Inflammatory macrophage treated with lipopolysaccharide for 4 hours (primary cell): ENCODE measurements at regions not wholly inside any gene's neighbourhood (a gene's known extent, or its start where the extent isn't known, plus 50 kb on each side); places are given as distances from the start of the nearest gene placed in this dataset.
A peak's percentile ranks its signal among the peaks of the same experiment; 100 is the strongest.
"Not testable (repeated sequence)": the region's sequence is repeated elsewhere in the genome, so short reads cannot be mapped to it uniquely, and the experiment has no call there.

Source experiments
- DNase-seq: peaks from one replicate; pipeline ENCODE4 v3.0.0-alpha.2; 2020

DNA sequence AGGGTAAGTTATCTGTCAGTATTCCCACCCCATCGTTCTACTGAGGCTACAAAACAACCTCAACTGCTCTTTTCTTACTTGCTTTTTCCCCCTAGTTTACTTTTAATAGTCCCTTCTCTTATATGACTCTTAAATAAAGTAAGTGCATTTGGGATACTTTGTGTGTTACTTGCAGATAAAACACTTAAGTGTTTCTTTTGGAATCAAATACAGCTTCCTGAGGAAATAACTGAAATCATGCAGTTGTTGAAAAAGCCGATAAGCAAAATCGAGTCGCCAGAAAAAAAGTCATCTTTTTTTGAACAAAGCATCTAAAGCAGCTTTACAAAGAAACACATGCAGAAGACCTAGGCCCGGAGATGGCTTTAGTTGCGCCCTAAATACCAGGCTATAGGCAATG lies 53.5 kb upstream of the EPB41L4A start:
- no peak for DNase-seq

DNA sequence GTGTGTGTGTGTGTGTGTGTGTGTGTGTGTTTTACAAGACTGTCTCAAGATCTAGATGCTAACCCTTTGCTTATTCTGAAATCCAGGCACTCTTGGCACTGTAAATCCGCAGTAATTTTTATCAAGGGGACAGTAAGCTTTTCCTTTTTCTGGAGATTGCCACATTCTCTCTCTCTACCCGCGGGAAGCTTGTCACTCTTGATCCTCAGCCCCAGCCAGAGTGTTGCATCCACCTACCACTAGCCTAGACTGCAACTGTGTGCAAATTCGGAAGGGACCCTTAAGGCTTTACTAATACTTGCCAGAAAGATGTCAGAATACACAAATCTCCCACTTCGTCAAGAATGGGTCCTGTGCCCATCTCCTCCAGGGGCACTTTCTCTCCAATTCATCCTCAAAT lies 54.9 kb upstream of the EPB41L4A start:
- DNase-seq, result no peak

DNA sequence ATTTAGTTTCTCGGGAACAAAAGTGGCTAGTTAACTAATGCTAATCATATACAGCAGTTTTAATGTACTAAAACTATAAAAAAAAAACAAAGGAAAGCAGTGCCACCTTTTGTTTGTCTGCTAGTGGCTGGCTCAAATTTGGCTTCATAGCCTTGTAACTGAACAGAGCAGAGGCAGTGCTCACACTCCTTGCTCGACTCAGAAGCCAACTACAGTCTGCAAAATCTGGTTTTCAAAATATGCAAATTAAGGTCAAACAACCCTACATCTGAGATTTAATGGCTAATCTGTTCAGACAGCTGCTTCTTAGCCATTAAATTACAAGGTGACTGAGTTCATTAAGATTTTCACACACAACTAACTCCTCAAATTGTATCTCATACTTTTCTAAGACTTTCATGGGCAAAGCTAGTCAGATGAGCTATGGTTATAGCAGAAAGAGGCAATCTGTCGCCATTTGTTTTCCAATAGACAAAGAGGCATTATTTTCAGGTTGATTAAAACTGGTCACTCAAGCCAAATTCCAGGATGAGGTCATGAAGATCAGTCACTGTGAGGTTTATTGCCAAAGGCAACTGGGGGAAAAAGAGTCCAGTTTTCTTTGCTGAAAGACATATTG lies 56.8 kb upstream of the EPB41L4A start:
- DNase-seq, result no peak

DNA sequence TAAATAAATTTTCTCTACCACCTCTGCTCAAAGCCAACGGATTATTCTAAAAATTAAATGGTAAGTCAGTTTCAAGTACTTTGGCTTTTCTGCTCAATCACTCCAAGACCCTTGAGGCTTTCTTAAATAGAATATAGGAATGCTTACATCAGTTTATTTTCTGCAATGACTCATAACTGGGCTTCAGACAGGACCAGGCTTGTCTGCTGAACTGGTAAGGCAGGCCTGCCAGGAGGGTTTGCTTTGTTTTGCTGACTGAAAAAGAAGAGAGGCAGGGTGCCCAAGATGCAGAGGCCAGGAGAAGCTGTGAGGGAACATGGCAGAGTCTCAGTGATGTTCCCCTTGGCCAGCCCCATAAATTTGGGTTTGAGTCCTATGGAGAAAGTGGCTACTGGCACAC lies 60.3 kb upstream of the EPB41L4A start:
- DNase-seq, result no peak

DNA sequence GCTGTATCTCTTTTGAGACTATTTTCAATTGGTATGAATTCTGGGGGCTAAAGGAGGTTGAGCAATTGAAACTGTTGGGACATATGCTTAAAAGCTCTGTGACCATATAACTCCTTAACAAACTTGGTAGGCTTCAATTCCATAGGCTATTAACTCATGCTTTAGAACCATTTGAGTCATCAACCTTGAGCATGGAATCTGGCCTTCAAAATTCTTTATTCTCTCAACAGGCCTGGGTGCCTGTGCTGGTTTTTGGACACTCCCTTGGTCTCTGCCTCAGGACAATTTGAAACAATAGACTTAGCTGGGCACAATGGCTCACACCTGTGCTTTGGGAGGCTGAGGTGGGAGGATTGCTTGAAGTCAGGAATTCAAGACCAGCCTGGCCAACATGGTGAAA lies 61.4 kb upstream of the EPB41L4A start:
- no peak for DNase-seq

DNA sequence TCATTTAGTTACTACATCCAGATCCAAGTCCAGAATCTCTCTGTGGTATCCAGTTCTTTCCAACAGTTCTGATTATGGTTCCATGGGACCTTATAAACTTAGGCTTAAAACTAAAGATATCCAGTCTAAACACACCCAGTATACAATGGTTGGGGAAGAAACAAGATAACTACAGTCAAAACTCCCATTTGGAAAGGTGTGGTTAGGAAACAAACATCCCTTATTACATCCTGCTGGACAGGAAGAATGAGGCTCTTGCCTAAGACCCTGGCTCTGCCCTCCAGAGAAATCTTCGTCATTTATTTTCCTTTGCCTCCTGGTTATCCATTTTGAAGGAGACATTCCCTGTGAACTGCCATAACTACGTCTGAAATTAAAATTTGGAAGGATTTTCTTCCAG lies 64.6 kb upstream of the EPB41L4A start:
- no peak for DNase-seq

DNA sequence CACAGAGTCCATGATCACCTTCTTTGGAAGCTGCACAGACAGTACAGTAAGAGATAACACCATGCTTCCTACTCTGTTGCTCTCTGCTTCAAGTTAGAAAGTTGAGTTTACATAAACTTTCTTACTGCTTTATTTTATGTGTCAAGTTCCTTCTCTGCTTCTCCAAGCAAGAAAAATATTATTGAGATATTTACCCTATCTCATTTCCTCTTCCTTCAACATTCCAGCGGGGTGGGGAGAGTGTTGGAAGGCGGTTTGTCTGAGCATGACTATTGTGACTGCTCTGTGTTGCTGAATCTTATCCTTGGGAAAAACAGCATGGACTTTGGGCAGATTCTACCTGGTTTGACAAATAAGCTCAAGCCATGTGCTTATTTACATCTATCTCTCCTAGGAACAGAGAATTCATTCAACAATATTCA lies 66.9 kb upstream of the EPB41L4A start:
- no peak for DNase-seq

DNA sequence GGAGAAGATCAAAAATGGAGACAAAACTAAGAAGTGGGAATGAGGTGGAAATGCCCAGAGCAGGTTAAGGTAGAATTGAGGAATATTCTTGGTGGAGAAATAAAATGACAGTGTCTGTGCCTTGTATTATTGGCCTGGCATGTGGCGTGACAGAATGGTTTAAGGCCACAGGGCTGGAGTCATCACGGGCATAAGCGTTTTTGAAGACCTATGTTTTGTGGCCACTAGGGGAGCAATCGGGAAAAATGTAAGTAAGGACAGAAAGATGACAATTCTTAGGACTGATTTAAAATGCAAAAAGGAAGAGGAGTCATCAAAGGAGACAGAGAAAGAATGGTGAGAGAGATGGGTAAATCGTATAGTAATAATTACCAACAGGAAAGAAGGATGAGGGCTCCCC lies 72.2 kb upstream of the EPB41L4A start:
- no peak for DNase-seq

DNA sequence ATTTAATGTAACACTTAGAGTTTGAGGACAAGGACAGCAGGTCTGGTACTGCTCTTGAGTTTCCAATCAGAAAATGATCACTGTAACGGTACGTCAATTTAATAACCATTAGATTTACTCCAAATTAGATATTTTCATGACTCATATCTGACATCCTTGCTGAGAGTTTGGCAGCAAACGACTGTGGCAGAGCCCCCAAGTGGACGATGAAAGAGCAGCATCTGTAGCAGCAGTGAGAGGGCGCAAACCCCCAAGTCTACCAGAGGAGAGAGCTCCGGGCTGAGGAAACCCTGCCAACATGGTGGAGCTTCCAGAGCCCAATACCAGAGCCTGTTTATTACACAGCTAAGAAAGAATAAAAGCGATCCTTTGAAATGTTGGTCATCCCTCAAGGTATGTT lies 73.2 kb upstream of the EPB41L4A start:
- peak; percentile 34 for DNase-seq

DNA sequence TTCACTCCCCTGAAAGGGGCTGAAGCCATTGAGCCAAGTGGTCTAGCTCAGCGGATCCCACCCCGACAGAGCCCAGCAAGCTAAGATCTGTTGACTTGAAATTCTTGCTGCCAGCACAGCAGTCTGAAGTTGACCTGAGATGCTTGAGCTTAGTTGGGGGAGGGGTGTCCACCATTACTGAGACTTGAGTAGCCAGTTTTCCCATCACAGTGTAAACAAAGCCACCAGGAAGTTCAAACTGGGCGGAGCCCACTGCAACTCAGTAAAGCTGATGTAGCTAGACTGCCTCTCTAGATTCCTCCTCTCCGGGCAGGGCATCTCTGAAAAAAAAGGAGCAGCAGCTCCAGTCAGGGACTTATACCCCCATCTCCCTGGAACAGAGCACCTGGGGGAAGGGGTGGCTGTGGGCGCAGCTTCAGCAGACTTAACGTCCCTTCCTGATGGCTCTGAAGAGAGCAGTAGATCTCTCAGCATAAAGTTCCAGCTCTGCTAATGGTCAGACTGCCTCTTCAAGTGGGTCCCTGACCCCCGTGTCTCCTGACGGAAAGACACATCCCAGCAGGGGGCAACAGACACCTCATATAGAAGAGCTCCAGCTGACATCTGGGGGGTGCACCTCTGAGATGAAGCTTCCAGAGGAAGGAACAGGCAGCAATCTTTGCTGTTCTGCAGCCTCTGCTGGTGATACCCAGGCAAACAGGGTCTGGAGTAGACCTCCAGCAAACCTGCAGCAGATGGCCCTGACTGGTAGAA lies 84.8 kb upstream of the EPB41L4A start:
- DNase-seq, result not testable (repeated sequence)

DNA sequence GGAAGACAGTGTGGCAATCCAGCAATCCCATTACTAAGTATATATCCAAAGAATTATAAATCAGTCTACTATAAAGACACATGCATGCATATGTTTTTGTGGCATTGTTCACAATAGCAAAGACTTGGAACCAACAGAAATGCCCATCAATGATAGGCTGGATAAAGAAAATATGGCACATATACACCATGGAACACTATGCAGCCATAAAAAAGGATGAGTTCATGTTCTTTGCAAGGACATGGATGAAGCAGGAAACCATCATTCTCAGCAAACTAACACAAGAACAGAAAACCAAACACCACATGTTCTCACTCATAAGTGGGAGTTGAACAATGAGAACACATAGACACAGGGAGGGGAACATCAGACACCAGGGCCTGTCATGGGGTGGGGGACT lies 90.0 kb upstream of the EPB41L4A start:
- DNase-seq, result not testable (repeated sequence)

DNA sequence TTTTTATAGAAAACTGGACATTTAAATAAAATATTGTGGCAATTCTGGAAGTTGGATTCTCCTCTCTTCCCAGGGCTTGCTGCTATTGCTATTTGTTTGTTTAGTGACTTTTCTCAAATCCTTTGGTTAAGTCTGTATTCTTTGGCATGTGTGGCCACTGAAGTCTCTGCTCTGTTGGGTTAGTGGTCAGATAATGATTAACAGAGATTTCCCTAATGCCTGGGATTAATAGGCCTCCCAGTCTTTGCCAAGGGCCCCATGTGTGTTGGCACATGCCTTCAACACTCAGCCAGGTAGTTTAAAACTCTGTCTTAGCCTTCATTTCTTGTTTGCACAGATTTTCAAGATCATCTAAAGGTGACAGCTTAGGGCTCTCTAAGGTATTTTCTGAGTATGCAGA lies 92.8 kb upstream of the EPB41L4A start:
- DNase-seq, result no peak

DNA sequence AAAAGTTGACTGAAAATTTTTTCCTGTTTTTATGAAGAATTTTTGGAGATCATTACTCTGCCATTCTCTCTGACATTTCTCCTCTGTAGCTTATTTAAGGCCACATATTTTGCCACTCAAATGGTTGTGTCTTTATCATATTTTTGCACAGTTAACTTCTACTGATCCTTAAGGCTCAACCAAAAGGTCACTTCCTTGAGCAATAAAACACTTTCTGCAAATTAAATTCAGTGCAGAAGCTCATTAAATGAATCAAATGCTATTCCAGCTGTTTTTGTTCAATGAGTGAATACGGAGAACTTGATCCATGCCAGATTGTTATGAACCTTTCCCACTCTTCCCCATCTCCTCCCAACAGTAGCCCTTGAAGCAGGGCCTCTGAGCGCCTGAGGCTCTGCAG lies 93.8 kb upstream of the EPB41L4A start:
- DNase-seq, result no peak

DNA sequence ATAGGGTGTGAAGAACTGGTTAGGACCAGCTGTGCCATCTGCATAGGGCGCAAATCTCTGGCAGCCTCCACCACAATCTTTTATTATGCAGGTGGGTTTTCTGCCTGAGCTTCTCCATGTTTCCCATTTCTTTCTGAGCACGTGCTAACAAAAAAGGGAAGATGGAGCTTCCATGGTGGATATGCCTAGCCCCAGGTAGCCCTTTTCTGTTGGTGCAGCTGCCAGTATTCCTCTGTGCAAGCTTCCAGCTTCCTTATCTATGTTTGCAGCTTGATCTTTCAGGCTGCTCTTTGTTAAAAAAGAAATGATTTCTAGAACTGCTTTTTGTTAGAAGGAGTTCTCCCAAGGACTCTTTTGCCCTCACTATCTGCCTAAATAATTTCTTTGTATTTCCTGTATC lies 95.0 kb upstream of the EPB41L4A start:
- DNase-seq, result no peak

DNA sequence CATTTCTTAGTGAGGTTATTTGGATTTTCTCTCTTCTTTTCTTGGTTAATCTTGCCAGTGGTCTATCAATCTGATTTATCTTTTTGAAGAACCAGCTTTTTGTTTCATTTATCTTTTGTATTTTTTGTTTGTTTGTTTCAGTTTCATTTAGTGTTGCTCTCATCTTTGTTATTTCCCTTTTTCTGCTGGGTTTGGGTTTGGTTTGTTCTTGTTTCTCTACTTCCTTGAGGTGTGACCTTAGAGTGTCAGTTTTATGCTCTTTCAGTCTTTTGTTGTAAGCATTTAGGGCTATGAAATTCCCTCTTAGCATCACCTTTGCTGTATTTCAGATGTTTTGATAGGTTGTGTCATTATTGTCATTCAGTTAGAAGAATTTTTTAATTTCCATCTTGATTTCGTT lies 101.4 kb upstream of the EPB41L4A start:
- peak; percentile 52 for DNase-seq

DNA sequence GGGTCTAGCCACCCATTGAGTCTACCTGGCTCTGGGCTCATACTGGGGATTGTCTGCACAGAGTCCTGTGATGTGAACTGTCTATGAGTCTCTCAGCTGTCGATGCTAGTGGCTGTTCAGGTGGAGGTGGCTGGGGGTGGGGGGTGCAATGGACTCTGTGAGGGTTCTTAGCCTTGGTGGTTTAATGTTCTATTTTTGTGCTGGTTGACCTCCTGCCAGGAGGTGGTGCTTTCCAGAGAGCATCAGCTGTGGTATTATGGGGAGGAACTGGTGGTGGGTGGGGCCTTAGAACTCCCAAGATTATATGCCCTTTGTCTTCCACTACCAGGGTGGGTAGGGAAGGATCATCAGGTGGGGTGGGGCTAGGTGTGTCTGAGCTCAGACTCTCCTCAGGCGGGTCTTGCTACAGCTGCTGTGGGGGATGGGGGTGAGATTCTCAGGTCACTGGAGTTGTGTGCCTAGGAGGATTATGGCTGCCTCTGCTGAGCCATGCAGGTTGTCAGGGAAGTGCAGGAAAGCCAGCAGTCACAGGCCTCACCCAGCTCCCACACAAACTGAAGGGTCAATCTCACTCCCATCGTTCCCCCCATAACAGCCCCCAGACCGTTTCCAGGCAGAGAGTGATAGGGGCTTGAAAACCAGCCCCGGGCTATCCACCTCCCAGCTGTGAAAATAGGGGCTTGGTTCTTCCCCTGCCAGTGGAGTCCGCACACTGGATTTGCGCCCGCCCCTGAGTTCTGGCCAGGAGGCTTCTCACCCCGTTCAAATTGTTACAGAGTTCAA lies 104.0 kb upstream of the EPB41L4A start:
- DNase-seq, result not testable (repeated sequence)

DNA sequence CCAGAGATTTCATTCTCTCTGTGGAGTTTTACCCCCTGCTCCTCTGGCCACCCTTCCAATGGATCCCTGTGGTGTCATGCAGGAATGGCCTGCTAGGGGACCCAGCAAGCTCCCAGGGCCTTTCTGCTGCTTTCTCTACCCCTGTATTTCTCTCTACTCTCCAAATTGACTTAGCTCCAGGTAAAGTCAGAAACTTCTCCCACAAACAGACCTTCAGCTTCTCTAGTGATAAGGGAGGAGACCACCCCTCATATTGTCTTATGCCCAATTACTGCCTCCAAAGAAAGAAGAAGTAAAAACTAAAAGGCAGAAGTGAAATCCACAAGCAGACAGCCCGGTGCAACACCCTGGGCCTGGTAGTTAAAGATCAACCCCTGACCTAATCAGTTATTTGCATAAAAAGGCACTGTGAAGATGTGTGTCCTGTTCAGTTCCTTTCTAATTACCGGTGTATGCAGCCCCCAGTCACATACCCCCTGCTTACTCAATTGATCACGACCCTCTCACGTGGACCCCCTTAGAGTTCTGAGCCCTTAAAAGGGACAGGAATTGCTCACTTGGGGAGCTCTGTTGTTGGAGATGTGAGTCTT lies 104.7 kb upstream of the EPB41L4A start:
- peak; percentile 67 for DNase-seq

DNA sequence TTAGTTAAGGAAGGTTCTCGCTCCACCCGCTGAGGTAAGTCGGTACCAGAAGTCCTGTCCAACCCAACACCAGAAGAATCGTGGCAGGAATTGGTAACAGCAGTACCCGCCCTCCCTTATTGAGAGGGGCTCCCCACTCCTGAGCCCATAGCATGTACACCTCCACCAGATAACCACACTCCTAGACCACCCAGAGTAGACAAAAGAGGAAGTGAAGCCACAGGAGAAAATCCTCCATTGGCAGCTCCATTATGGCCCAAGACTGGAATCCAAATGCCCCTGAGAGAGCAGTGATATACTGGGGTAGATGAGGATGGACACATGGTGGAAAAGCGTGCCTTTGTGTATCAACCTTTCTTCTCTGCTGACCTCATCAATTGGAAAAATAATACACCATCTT lies 106.1 kb upstream of the EPB41L4A start:
- peak; percentile 2 for DNase-seq

DNA sequence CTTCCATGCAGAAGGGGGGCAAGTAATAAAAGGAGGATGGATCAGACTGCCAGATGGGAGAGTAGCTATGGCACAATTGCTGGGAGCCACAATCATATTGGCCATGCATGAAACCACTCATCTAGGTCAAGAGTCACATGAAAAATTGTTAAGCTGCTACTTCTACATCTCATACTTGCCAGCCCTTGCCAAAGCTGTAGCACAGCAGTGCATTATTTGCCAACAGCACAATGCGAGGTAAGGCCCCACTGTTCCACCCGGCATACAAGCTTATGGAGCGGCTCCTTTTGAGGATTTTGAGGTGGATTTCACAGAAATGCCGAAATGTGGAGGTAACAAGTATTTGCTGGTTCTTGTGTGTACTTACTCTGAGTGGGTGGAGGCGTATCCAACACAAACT lies 109.9 kb upstream of the EPB41L4A start:
- no peak for DNase-seq

DNA sequence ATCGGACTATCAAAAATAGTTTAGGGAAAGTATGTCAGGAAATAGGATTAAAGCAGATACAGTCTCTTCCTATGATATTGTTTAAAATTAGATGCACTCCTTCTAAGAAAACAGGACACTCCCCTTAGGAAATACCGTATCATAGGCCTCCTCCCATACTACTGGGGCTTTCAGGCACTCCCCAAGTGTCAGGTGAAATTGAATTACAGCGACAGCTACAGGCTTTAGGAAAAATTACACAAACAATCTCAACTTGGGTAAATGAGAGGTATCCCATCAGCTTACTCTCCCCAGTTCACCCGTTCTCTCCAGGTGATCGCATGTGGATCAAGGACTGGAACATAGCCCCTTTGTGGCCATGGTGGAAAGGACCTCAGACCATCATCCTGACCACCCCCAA lies 110.4 kb upstream of the EPB41L4A start:
- peak; percentile 23 for DNase-seq

DNA sequence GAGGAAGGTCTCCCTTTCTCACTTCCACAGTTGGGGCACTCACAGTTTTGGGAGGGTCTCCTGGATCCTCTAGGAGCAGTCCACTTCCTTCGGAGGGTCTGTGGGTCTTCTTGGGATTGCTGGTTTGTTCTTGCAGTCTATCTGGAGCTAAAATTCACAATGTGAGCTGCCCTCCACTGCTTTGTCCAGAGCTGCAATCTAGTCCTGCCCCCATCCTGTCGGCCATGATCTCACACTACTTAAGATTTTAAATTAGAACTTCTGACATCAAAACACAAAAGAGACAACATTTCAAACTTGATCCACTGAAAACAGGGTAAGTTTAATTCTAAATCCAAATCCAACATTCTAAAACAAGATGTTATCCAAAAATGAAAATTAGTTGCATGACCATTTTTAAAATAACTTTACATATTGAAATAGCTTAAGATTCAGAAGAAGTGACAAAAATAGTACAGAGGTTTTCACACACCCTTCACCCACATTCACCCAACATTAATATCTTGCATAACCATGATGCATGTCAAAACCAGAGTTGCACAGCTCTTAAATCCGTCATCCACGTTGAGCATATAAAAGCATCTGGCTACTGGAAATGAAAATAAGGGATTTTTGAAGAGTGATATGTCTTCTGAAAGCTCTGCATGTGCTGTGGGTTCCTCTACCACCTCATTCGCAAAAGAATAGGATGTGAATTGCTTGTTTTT lies 113.7 kb upstream of the EPB41L4A start:
- peak; percentile 76 for DNase-seq

DNA sequence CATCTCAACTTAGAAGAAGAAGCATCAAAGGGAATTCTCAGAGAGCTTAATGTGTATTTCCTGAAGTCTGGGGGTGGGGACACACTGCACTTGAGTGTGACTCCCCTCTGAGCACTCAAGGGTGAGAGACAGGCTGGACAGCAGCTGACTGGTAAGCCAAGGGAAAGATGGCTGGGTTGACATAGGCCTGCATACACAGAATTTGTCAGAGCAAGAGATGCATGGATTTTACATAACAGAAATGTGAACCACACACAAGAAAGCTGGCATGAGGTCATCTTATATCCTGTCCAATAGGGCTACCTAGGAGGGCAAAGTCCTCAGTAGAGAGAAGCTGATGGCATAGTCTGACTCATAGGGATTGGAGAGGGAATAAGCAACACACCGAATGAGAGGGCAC lies 114.3 kb upstream of the EPB41L4A start:
- DNase-seq, result peak; percentile 55

DNA sequence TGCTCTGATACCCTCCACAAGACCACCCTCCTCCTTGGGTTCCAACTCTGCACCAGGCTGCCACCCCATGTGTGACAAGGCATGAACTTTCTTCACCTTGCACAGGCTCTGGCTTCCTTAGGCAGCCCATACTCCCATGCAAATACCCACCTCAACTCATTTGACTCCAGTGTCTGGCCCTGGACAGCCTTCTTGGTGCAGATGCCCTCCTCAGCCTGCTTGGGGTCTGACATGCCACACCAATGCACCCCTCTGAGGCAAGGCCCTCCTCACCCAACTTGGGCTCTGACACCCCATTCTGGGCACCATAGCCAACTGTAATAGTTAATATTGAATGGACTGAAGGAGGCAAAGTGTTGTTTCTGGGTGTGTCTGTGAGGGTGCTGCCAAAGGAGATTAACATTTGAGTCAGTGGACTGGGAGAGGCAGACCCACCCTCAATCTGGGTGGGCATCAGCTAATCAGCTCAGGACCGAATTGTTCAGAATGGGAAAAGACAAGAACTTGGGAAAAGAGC lies 115.0 kb upstream of the EPB41L4A start:
- DNase-seq, result no peak
